HepG2 (cell line): ENCODE measurements at regions not wholly inside any gene's neighbourhood (a gene's known extent, or its start where the extent isn't known, plus 50 kb on each side); places are given as distances from the start of the nearest gene placed in this dataset.

Experiments
- ATAC-seq: fragments of 200-7000 bp; cut with Tn5 transposase; 3 replicates; pipeline ENCODE4 v1.9.1; 2020; ENCODE audit warnings: mild to moderate bottlenecking, moderate library complexity
- BruUV-seq: library from RNA; stranded (reverse); fragments of 400-500 nt; replicated peaks from 2 replicates; lab custom pipeline; 2021; lab: Mats Ljungman, UMichigan
- CTCF ChIA-PET: fragments of 300-600 bp; formaldehyde crosslinking; extraction: SDS; loops from one replicate; lab custom pipeline; 2021; ENCODE audit warnings: low total read pairs, inconsistent platforms, low intra/inter-chr PET ratio; lab: Yijun Ruan, JAX
- POLR2A ChIA-PET: fragments of 350-600 bp; sonication (Branson Sonifier 250); formaldehyde crosslinking; loops from one replicate; lab custom pipeline; 2020; ENCODE audit warnings: antibody characterized with exemption, inconsistent platforms; lab: Yijun Ruan, JAX
- DNase-seq: peaks from one replicate; pipeline ENCODE4 v3.0.0-alpha.2; 2015; ENCODE audit warnings: low spot score
- FAIRE-seq: peaks from 3 replicates; lab custom pipeline; 2011; peaks lifted over from hg19 to GRCh38; lab: Jason Lieb, UNC
- H2AFZ ChIP-seq: one replicate; pipeline ENCODE4 v1.6.1; 2011; ENCODE audit warnings: low read length, inconsistent platforms
- H3K27ac ChIP-seq: fragments of 300-600 bp; 3 replicates; pipeline ENCODE4 v1.8.0; 2011; ENCODE audit warnings: mixed run types, mild to moderate bottlenecking, mixed read lengths, low read length, inconsistent platforms; ENCODE audit not compliant: insufficient read depth; ENCODE audit errors: extremely low read length
- H3K27me3 ChIP-seq, 2 experiments: fragments of 200-600 bp in 1 of 2; 2 replicates in 1 of 2; 3 replicates in 1 of 2; pipeline versions ENCODE4 v1.6.0 to v1.8.0; 2011; ENCODE audit warnings: low read length in 2 of 2, mild to moderate bottlenecking in 2 of 2, moderate library complexity in 2 of 2, inconsistent platforms in 1 of 2; ENCODE audit not compliant: insufficient read depth in 2 of 2, control insufficient read depth in 1 of 2
- H3K36me3 ChIP-seq, 2 experiments: fragments of 200-600 bp in 1 of 2; replicated peaks in 1 of 2; 2 replicates in 1 of 2; 3 replicates in 1 of 2; pipeline versions ENCODE4 v1.5.1 to v1.8.0; 2011; ENCODE audit warnings: low read length in 2 of 2, inconsistent platforms in 1 of 2; ENCODE audit not compliant: insufficient read depth in 2 of 2, control insufficient read depth in 1 of 2
- H3K4me1 ChIP-seq: 2 replicates; pipeline ENCODE4 v1.5.1; 2012; ENCODE audit warnings: low read length, inconsistent platforms; ENCODE audit not compliant: insufficient read depth
- H3K4me2 ChIP-seq: 2 replicates; pipeline ENCODE4 v1.6.0; 2011; ENCODE audit warnings: low read depth, low read length, inconsistent platforms
- H3K4me3 ChIP-seq, 3 experiments: fragments of 200-600 bp in 1 of 3; sonication (generic), shearing (Covaris generic) in 1 of 3; replicated peaks in 1 of 3; 2 replicates each; pipeline ENCODE4 v1.5.1; 2011 to 2016; ENCODE audit warnings: low read length in 3 of 3, inconsistent platforms in 2 of 3, low read depth in 2 of 3, mild to moderate bottlenecking in 2 of 3, control low read depth in 1 of 3, mixed read lengths in 1 of 3; ENCODE audit not compliant: insufficient read depth in 1 of 3
- H3K79me2 ChIP-seq: one replicate; pipeline ENCODE4 v1.6.1; 2011; ENCODE audit warnings: low read length, inconsistent platforms; ENCODE audit not compliant: insufficient read depth
- H3K9ac ChIP-seq: 2 replicates; pipeline ENCODE4 v1.6.0; 2011; ENCODE audit warnings: mild to moderate bottlenecking, low read depth, low read length, inconsistent platforms; ENCODE audit not compliant: insufficient read depth
- H3K9me3 ChIP-seq: 2 replicates; pipeline ENCODE4 v1.5.1; 2012; ENCODE audit warnings: mild to moderate bottlenecking, low read length
- H4K20me1 ChIP-seq: 2 replicates; pipeline ENCODE4 v1.6.0; 2011; ENCODE audit warnings: inconsistent platforms, mild to moderate bottlenecking, low read length, moderate library complexity; ENCODE audit not compliant: insufficient read depth
- CREM ChIP-seq, 2 experiments: sonication (generic) in 1 of 2; formaldehyde crosslinking in 1 of 2; IDR thresholded peaks; 2 replicates each; pipeline versions ENCODE4 v1.4.0 to v1.6.1; 2016 to 2020; ENCODE audit warnings: antibody characterized with exemption in 1 of 2, mild to moderate bottlenecking in 1 of 2, missing genetic modification reagents in 1 of 2
- DNMT1 ChIP-seq: sonication (generic); formaldehyde crosslinking; IDR thresholded peaks from 2 replicates; pipeline ENCODE4 v1.5.1; 2020; ENCODE audit warnings: mild to moderate bottlenecking, missing genetic modification reagents
- MAZ ChIP-seq, 2 experiments: sonication (generic) in 1 of 2; formaldehyde crosslinking in 1 of 2; IDR thresholded peaks; 2 replicates each; pipeline versions ENCODE4 v1.5.0 to v1.6.1; 2012 to 2020; ENCODE audit warnings: low read depth in 2 of 2, mild to moderate bottlenecking in 2 of 2, borderline replicate concordance in 1 of 2, improper control_type of control experiment in 1 of 2, low read length in 1 of 2, missing genetic modification reagents in 1 of 2, moderate library complexity in 1 of 2
- PCBP2 ChIP-seq: fragments of 200-400 bp; formaldehyde crosslinking; optimal IDR thresholded peaks from 2 replicates; pipeline ENCODE3; 2018; ENCODE audit warnings: low read length, low read depth; ENCODE audit not compliant: poor library complexity, severe bottlenecking
- SNAPC2 ChIP-seq: sonication (generic); formaldehyde crosslinking; IDR thresholded peaks from 2 replicates; pipeline ENCODE4 v1.8.1; 2022; ENCODE audit warnings: mild to moderate bottlenecking, missing genetic modification reagents
- TBP ChIP-seq: sonication (generic); formaldehyde crosslinking; IDR thresholded peaks from 2 replicates; pipeline ENCODE4 v1.5.0; 2020; ENCODE audit warnings: missing genetic modification reagents
- ZBTB3 ChIP-seq: sonication (generic); formaldehyde crosslinking; IDR thresholded peaks from 2 replicates; pipeline ENCODE4 v1.4.0; 2020; ENCODE audit warnings: low read depth, mild to moderate bottlenecking, moderate library complexity, missing genetic modification reagents, borderline replicate concordance
- ZNF101 ChIP-seq: sonication (generic); formaldehyde crosslinking; IDR thresholded peaks from 2 replicates; pipeline ENCODE4 v1.4.0; 2020; ENCODE audit warnings: mild to moderate bottlenecking, low read depth, missing genetic modification reagents, borderline replicate concordance
- ZNF136 ChIP-seq: sonication (generic); formaldehyde crosslinking; IDR thresholded peaks from 2 replicates; pipeline ENCODE4 v1.8.1; 2022; ENCODE audit warnings: low read depth, mild to moderate bottlenecking, moderate library complexity, missing genetic modification reagents
- ZNF142 ChIP-seq: sonication (generic); formaldehyde crosslinking; IDR thresholded peaks from 2 replicates; pipeline ENCODE4 v1.4.0; 2020; ENCODE audit warnings: missing genetic modification reagents
- ZNF432 ChIP-seq: sonication (generic); formaldehyde crosslinking; IDR thresholded peaks from 2 replicates; pipeline ENCODE4 v1.5.0; 2020; ENCODE audit warnings: missing genetic modification reagents, mild to moderate bottlenecking, borderline replicate concordance
- ZNF605 ChIP-seq: sonication (generic); formaldehyde crosslinking; IDR thresholded peaks from 2 replicates; pipeline ENCODE4 v1.8.0; 2022; ENCODE audit warnings: mild to moderate bottlenecking, missing genetic modification reagents
- ZNF660 ChIP-seq: sonication (generic); formaldehyde crosslinking; IDR thresholded peaks from 2 replicates; pipeline ENCODE4 v1.5.1; 2020; ENCODE audit warnings: mild to moderate bottlenecking, low read depth, missing genetic modification reagents, borderline replicate concordance
- WGBS: methylation state at CpG from one replicate; pipeline ENCODE4 v1.1.6; 2017; ENCODE audit warnings: low lambda C conversion rate; 5-methylcytosine and 5-hydroxymethylcytosine counted together
- in situ Hi-C: cut with HindIII; loops from 2 replicates; pipeline ENCODE4 v1.10.0; 2017; ENCODE audit warnings: low pct_unique_long_range_greater_than_20kb; ENCODE audit not compliant: extremely low pct_ligation_motif_present
- intact Hi-C: fragments of 100-400 bp; cut with micrococcal nuclease; formaldehyde crosslinking; loops from one replicate; pipeline ENCODE4 v1.10.0; 2022; ENCODE audit not compliant: unreplicated experiment

GRCh38 chr7:138377306-138377705 lies 82.8 kb upstream of the TRIM24 start:
- no peak overlapping the region for H2AFZ ChIP-seq
- no TSS peak for BruUV-seq
- in situ Hi-C loops: no loop called here
- H4K20me1 ChIP-seq: no peaks in the 10 kb centered on the region
- 91% methylated on average over 2 of the region's 2 CpGs for WGBS
- no peaks in the 10 kb centered on the region for H3K27me3 ChIP-seq
- peaks cover 8% of the 10 kb centered on the region; the same call in 1 of the 2 replicates for H3K4me1 ChIP-seq
- H3K36me3 ChIP-seq: no peaks in the 10 kb centered on the region
- DNase-seq (no peak), FAIRE-seq (no peak), ATAC-seq (no peak)
- no peaks in the 10 kb centered on the region for H3K9me3 ChIP-seq
- ChIA-PET POLR2A (no interaction called here), CTCF (no interaction called here)
- no peak overlapping the region for H3K27ac ChIP-seq
- H3K9ac ChIP-seq: no peak overlapping the region
- no peak overlapping the region for H3K4me3 ChIP-seq
- H3K4me2 ChIP-seq: no peak overlapping the region
- H3K79me2 ChIP-seq: no peaks in the 10 kb centered on the region
- TF ChIP-seq ZNF660 (CRISPR knock-in tag): no peak
- TF ChIP-seq PCBP2: no peak
- TF ChIP-seq MAZ (IDR thresholded peaks at IDR 0.05; ENCODE audit: borderline replicate concordance, low read depth, low read length): no peak
- TF ChIP-seq MAZ (CRISPR knock-in tag; IDR thresholded peaks at IDR 0.05; ENCODE audit: low read depth): no peak
- no peak for TF ChIP-seq ZBTB3 (CRISPR knock-in tag)
- TF ChIP-seq TBP: no peak
- TF ChIP-seq ZNF136: no peak
- no peak for TF ChIP-seq ZNF142 (CRISPR knock-in tag)
- TF ChIP-seq ZNF432 (CRISPR knock-in tag): no peak
- TF ChIP-seq ZNF605 (CRISPR knock-in tag): no peak
- no peak for TF ChIP-seq ZNF101 (CRISPR knock-in tag)
- TF ChIP-seq DNMT1 (CRISPR knock-in tag): no peak
- TF ChIP-seq CREM (IDR thresholded peaks at IDR 0.05): no peak
- TF ChIP-seq CREM (CRISPR knock-in tag; IDR thresholded peaks at IDR 0.05): no peak
- TF ChIP-seq SNAPC2 (CRISPR knock-in tag): no peak
- intact Hi-C loops: no loop called here
